Glutamatergic neuron (in vitro differentiated cells): ENCODE measurements at regions not wholly inside any gene's neighbourhood (a gene's known extent, or its start where the extent isn't known, plus 50 kb on each side); places are given as distances from the start of the nearest gene placed in this dataset.

Source experiments
- DNase-seq: peaks from one replicate; pipeline ENCODE4 v3.0.0; 2022
- H3K27ac Mint-ChIP-seq: one replicate; pipeline ENCODE4 v1.8.0; 2020; ENCODE audit warnings: mild to moderate bottlenecking, mixed read lengths, inconsistent platforms; ENCODE audit not compliant: unreplicated experiment
- H3K27me3 Mint-ChIP-seq: one replicate; pipeline ENCODE4 v1.8.0; 2020; ENCODE audit warnings: mild to moderate bottlenecking, moderate library complexity, mixed read lengths, inconsistent platforms; ENCODE audit not compliant: unreplicated experiment
- H3K36me3 Mint-ChIP-seq: one replicate; pipeline ENCODE4 v1.8.0; 2020; ENCODE audit warnings: mild to moderate bottlenecking, mixed read lengths, inconsistent platforms; ENCODE audit not compliant: unreplicated experiment
- H3K4me1 Mint-ChIP-seq: one replicate; pipeline ENCODE4 v1.8.0; 2020; ENCODE audit warnings: mild to moderate bottlenecking, low read depth, mixed read lengths, inconsistent platforms; ENCODE audit not compliant: unreplicated experiment
- H3K4me3 Mint-ChIP-seq: one replicate; pipeline ENCODE4 v1.8.0; 2020; ENCODE audit warnings: mild to moderate bottlenecking, mixed read lengths, inconsistent platforms; ENCODE audit not compliant: unreplicated experiment
- H3K9me3 Mint-ChIP-seq: one replicate; pipeline ENCODE4 v1.8.0; 2020; ENCODE audit warnings: mild to moderate bottlenecking, moderate library complexity, mixed read lengths, inconsistent platforms; ENCODE audit not compliant: unreplicated experiment
- TF ChIP-seq, protein P1 (sequence below): fragments of 200-600 bp; sonication (generic); IDR thresholded peaks from one replicate; pipeline ENCODE4 v1.5.0; 2021; ENCODE audit not compliant: partially characterized antibody, unreplicated experiment

DNA sequence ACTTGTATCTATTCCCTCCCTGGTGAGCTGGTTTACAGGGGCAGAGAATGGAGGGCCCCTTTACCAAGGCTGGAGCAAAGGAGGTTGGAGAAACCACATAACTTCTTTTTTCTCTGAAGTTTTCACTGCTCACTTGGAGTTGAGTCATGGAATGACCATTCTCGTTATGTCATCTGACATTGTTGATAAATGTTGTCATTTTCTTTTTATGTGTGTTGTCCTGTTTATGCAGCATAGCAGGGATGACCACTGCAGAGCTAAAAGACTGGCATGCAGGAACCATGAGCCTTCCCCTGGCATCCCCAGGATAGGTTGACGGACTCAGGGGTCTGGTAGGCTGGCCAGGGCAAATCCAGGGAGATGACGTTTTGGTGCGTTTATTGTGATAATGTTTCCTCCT is 256.8 kb upstream of the DDHD1 start:
- DNase-seq = no peak
- Mint-ChIP-seq H3K9me3 (no peaks in the 10 kb centered on the region), H3K4me1 (peaks cover 7% of the 10 kb centered on the region)

DNA sequence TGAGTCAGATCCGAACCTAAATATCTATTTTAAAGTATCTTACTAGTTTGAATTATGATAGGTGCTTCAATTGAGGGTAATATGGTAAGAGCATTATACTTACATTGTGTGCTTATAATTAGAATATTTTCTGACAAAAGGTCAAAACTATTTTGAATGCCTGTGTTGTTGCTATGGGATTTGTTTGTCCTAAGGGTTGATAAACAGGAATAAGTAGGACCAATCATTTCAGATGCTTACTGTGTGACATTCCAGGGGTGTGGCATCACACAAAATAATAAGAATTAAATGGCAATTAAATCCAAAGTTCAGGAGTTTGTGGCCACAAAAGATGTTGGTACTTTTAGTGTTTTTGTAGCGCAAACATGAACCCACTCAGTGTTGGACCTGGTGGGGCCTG is 256.2 kb upstream of the DDHD1 start:
- Mint-ChIP-seq H3K4me3 (no peak overlapping the region), H3K9me3 (no peaks in the 10 kb centered on the region), H3K4me1 (peaks cover 7% of the 10 kb centered on the region), H3K27ac (no peak overlapping the region), H3K36me3 (no peaks in the 10 kb centered on the region), H3K27me3 (no peaks in the 10 kb centered on the region)
- no peak for DNase-seq
- TF ChIP-seq, protein P1, sequence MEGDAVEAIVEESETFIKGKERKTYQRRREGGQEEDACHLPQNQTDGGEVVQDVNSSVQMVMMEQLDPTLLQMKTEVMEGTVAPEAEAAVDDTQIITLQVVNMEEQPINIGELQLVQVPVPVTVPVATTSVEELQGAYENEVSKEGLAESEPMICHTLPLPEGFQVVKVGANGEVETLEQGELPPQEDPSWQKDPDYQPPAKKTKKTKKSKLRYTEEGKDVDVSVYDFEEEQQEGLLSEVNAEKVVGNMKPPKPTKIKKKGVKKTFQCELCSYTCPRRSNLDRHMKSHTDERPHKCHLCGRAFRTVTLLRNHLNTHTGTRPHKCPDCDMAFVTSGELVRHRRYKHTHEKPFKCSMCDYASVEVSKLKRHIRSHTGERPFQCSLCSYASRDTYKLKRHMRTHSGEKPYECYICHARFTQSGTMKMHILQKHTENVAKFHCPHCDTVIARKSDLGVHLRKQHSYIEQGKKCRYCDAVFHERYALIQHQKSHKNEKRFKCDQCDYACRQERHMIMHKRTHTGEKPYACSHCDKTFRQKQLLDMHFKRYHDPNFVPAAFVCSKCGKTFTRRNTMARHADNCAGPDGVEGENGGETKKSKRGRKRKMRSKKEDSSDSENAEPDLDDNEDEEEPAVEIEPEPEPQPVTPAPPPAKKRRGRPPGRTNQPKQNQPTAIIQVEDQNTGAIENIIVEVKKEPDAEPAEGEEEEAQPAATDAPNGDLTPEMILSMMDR = no peak

More for the DNA sequence above, 256.8 kb upstream of the DDHD1 start:
- no peak overlapping the region for H3K4me3 Mint-ChIP-seq
- no peaks in the 10 kb centered on the region for H3K27me3 Mint-ChIP-seq
- TF ChIP-seq, protein P1 = no peak
- no peaks in the 10 kb centered on the region for H3K36me3 Mint-ChIP-seq
- H3K27ac Mint-ChIP-seq = no peak overlapping the region

DNA sequence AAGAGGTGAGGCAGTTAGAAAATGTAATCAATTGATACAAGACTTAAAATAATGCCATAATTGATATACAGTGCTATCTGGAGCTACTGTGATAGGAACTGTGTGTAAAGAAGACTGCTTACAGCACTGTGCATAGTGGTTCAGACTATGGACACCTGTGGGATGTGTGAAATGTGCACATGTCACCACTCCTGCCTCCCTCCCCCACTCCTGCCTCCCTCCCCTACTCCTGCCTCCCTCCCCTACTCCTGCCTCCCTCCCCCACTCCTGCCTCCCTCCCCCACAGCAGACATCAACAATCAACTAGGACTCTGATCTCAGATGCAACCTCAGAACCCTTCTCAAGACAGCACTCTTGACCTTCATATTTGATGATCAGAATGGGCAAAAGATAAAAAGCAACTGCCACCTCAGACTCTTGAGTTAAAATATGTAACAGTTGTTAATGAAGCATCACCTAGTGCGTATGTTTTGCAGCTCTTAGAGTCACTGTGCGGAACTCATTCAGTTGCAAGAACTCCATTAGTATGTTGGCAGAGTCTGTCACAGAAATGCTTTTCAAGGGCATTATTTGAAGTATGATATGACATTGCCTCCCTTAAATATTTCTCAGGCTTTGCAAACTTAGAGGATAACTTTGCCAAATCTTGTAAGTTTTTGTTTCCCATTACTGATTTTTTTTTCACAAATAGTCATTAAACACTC is 255.2 kb upstream of the DDHD1 start:
- Mint-ChIP-seq H3K27ac (no peak overlapping the region), H3K4me1 (peaks cover 2% of the 10 kb centered on the region), H3K9me3 (no peaks in the 10 kb centered on the region), H3K36me3 (no peaks in the 10 kb centered on the region), H3K27me3 (no peaks in the 10 kb centered on the region), H3K4me3 (no peak overlapping the region)
- TF ChIP-seq, protein P1 = no peak
- no peak for DNase-seq

DNA sequence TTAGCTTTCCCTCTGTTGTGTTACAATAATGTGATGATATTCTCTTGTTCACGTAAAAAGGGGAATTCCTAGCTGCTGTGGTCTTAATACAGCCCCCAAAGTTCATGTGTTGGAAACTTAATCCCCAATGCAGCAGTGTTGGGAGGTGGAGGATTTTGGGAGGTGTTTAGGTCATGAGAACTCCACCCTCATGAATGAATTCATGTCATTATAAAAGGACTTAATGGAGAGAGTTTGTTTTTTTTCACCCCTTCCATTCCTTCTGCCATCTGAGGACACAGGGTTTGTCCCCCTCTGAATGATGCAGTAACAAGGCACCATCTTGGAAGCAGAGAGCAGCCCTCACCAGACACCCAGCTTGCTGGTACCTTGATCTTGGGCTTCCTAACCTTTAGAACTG is 253.4 kb upstream of the DDHD1 start:
- Mint-ChIP-seq H3K27me3 (peaks cover 2% of the 10 kb centered on the region), H3K27ac (no peak overlapping the region), H3K4me3 (no peak overlapping the region), H3K9me3 (no peaks in the 10 kb centered on the region), H3K4me1 (no peaks in the 10 kb centered on the region), H3K36me3 (no peaks in the 10 kb centered on the region)
- DNase-seq = no peak
- TF ChIP-seq, protein P1 = no peak

DNA sequence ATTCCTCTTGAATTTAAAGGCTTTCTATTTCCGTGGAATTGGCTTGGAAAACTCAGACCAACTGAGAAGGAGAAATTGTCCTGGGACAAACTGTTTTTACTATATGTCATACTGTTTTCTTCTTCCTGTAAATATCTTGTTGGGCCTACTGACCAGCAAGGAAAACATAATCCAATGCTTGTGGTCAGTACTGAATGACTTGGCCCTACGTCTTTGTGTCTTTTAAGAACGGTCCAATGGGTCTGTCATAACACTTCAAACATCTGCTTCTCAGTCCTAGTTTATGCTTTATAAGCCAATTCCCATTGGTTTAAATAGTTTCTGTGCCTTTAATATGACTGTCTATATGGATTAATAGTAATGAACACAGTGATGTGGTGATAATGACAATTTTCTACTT is 248.5 kb upstream of the DDHD1 start:
- H3K4me1 Mint-ChIP-seq = no peaks in the 10 kb centered on the region
- DNase-seq = no peak
- TF ChIP-seq, protein P1 = no peak
- no peak overlapping the region for H3K4me3 Mint-ChIP-seq
- H3K27ac Mint-ChIP-seq = no peak overlapping the region
- no peaks in the 10 kb centered on the region for H3K36me3 Mint-ChIP-seq
- peaks cover 2% of the 10 kb centered on the region for H3K27me3 Mint-ChIP-seq
- H3K9me3 Mint-ChIP-seq = no peaks in the 10 kb centered on the region
